Thyroid gland (tissue), 4 donors: ENCODE measurements at regions not wholly inside any gene's neighbourhood (a gene's known extent, or its start where the extent isn't known, plus 50 kb on each side); places are given as distances from the start of the nearest gene placed in this dataset.

Experiments
- CTCF ChIP-seq, 6 experiments: fragments of 200-600 bp in 3 of 6; fragments of 450-650 bp in 3 of 6; sonication (generic) in 3 of 6; IDR thresholded peaks; one replicate each; pipeline ENCODE4 v1.5.1; 2016 to 2019; ENCODE audit warnings: antibody characterized with exemption in 6 of 6, mild to moderate bottlenecking in 2 of 6, inconsistent platforms in 1 of 6, moderate library complexity in 1 of 6
- POLR2A ChIP-seq, 2 donors: fragments of 450-650 bp; IDR thresholded peaks; one replicate each; pipeline ENCODE4 v1.6.1; 2017; ENCODE audit warnings: antibody characterized with exemption in 2 of 2, mild to moderate bottlenecking in 2 of 2, moderate library complexity in 1 of 2

- no peak for TF ChIP-seq POLR2A (IDR thresholded peaks at IDR 0.05)
- no peak for TF ChIP-seq CTCF (IDR thresholded peaks at IDR 0.05)
Measured at GRCh38 chr2:154533300-154533940, 165.1 kb upstream of the KCNJ3 start.
